Esophagus squamous epithelium (tissue), 4 donors: ENCODE measurements at regions not wholly inside any gene's neighbourhood (a gene's known extent, or its start where the extent isn't known, plus 50 kb on each side); places are given as distances from the start of the nearest gene placed in this dataset.

Source experiments
- CTCF ChIP-seq, 6 experiments: fragments of 450-650 bp in 4 of 6; fragments of 200-600 bp in 2 of 6; sonication (generic) in 2 of 6; IDR thresholded peaks; one replicate each; pipeline ENCODE4 v1.5.1; 2016 to 2019; ENCODE audit warnings: antibody characterized with exemption in 6 of 6, mild to moderate bottlenecking in 4 of 6, moderate library complexity in 4 of 6
- POLR2A ChIP-seq, 4 donors: fragments of 450-650 bp; IDR thresholded peaks; one replicate each; pipeline ENCODE4 v1.6.1; 2017; ENCODE audit warnings: antibody characterized with exemption in 4 of 4, mild to moderate bottlenecking in 4 of 4, moderate library complexity in 3 of 4

- TF ChIP-seq POLR2A (IDR thresholded peaks at IDR 0.05) (no peak), CTCF (IDR thresholded peaks at IDR 0.05) (no peak)
Measured at GRCh38 chr5:28500511-28500910, 1462.1 kb upstream of the CDH9 start.
